COR-L47 (cell line): ENCODE measurements at regions not wholly inside any gene's neighbourhood (a gene's known extent, or its start where the extent isn't known, plus 50 kb on each side); places are given as distances from the start of the nearest gene placed in this dataset.

Source experiments
- DNase-seq: peaks from one replicate; lab custom pipeline; 2025; lab: John Stamatoyannopoulos, UW

DNA sequence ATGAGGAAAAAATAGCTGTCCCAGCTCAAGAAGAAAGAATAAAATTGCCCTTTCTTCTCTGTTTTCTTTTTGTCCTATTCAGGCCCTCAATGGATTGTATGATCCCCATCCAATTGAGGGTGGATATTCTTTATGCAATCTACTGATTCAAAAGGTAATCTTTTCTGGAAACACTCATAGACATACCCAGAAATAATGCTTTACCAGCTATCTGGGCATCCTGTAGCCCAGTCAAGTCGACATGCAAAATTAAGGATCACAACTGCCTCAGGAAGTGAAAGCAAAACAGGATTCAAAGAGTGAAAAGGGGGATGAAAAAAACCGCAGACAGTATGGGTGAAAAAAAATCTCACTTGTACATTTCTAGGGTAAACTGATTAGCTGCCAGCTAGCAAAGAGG, 410.1 kb downstream of the TBC1D32 start:
- no peak for DNase-seq

DNA sequence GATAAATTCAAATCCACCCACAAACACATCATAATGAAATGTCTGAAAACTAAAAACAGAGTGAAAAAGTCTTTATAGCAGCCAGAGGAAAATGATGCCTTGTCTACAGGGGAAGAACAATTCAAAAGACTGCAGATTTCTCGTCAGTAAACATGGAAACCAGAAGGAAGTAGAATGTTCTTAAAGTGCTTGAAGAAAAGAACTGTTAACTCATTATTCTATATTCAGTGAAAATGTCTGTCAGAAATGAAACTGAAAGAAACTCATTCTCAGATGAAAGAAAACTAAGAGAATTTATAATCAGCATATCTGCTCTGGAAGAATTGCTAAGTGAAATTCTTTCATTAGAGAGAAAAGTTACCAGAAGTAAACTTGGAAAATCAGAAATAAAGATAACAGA, 416.1 kb downstream of the TBC1D32 start:
- no peak for DNase-seq

DNA sequence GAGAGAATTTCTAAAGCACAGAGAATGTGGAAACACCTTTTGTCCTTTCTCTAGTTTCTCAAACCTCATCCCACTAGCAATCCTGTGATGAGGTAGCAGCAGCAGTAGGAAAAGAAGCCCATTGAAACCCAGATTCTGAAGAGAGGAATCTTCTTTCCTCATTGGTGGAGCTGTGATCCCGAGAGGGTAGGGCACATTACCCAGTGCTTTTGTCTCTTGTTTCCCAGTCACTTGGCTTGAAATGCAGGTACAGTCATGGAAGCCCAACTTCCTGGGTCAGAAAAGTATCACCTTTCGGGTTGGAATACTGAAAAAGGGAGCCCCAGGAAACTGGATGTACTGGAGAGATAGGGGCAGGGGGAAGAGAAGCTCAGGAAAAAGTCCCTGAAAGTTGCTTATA, 417.4 kb downstream of the TBC1D32 start:
- no peak for DNase-seq

DNA sequence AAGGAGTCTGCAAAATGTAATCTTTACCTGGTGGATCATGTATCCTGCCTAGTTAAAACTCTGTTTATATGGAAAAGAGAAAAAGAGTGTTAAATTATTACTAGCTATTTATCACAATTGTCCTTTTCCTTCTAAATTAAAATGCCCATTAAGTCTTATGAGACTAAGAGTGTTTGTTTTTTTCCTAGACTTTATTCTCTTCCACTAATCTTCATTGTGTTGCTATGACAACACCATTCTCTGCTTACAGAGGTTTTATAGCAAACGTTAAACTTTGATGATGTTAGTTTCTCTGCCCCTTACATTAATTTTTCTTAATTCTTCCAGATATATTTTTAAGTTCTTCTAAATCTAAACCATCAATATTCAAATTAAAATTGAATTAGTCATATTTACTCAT, 420.8 kb downstream of the TBC1D32 start:
- DNase-seq = no peak

DNA sequence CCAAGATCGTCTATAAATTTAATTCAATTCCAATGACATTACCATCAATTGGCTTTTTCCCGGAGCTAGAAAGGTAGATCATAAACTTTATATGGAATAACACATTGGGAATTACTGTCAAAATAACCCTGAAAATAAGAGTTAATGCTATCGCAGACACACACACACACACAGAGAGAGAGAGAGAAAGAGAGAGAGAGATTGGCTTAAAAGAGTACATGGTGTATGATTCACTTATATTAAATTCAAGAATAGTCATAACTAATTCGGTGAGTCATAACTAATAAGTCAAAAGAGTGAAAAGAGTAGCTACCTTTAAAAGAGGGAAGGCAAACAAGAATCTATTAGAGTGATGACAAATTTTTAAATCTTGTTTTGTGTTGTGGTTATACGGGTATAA, 425.5 kb downstream of the TBC1D32 start:
- no peak for DNase-seq

DNA sequence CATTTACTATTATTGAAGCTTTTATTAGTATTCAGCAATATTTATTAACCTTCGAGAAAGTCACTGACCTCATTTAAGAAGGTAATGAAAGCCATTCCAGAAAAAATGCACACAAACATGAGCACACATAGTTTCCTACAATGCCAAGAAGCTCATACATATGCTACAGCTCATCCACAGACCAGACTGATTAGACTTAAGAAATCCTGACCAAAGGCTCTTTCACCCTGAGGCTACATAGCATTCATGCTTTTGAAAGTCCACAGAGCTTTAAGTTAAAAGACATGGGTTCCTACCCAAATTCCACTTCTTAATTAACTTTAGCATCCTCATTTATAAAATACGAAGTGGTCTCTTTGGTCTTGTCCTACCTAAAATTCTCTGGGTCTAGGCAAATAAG, 430.4 kb downstream of the TBC1D32 start:
- no peak for DNase-seq

DNA sequence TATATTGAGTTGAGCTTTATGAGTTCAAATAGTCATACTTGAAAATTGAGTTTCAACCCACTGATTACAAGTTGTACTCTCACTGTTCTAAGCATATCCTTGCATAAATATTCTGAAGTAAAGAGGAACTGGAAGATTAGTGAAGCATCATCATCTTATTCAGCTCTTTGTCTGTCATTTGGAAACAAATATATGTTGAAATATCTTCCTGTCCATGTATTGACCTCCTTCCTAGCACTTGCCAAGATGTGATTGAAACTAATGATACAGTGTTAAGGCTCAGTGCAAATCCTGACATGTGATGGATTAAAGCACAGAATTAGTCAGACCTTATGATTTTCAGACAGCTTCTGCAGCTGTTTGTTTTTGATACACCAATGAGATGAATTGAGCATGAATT, 434.3 kb downstream of the TBC1D32 start:
- DNase-seq = no peak

DNA sequence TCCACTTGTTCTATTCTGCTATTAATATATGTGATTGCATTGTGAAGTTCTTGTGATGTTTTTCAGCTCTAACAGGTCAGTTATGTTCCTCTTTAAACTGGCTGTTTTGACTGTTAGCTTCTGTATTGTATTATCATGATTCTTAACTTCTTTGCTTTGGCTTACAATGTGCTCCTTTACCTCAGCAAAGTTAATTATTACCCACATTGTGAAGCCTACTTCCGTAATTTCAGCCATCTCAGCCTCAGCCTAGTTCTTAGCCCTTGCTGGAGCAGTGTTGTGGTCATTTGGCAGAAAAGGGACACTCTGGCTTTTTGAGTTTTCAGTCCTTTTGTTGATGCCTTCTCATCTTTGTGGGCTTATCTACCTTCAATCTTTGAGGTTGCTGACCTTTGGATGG, 440.2 kb downstream of the TBC1D32 start:
- no peak for DNase-seq

DNA sequence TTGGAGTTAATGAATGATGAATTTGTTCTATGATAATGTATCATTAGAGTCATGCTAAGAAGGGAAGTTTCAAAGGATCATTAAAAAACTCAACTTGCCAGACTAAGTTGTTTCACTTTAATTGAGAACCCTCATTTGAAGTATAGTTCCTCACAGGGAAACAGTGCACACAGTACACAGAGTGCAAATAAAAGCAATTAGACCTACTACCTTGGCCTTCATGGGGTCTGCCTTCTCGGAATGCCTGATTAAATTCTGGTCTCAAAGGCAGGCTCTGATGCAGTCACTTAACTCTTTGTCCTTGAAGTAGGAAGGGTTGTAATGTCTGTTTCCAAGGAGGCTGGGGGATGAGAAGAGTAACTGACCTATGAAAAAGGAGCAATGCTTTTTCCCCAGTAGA, 457.3 kb downstream of the TBC1D32 start:
- DNase-seq = no peak

DNA sequence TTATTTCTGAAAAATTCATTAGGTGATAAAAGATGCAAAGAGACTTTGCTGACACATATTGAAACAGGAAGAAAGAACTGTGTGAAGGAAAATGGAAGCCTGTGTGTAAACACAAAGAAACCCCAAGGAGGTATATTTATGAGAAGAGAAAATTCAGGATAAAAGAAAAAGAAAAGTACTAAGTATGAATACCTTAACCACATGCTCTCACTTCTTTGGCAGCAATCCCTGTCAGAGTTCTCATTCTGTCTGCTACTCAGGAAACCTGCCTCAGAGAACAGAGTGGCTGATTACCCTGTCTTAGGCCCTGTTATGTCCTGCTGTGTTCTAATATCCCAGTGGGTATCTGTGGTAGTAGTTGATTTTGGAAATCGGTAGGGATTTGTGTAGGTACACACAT, 457.9 kb downstream of the TBC1D32 start:
- no peak for DNase-seq

DNA sequence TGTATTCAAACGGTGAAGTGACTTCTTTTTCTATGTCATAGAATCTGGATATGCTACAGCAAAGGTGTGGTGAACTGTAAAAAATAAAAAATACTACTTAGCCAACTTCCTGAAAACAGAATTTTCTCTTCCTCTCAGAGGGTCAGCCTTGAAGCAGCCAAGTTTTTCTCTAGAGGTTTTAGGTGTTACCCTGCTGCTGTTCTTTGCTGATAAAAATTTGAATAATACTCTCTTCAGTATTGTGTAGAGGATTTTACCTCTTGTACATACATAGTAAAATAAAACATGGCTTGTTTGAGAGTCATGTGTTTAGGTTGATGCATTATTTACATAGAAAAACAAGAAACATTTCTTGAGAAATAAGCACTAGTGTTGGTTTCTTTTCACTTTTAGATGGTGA, 458.4 kb downstream of the TBC1D32 start:
- DNase-seq = no peak

DNA sequence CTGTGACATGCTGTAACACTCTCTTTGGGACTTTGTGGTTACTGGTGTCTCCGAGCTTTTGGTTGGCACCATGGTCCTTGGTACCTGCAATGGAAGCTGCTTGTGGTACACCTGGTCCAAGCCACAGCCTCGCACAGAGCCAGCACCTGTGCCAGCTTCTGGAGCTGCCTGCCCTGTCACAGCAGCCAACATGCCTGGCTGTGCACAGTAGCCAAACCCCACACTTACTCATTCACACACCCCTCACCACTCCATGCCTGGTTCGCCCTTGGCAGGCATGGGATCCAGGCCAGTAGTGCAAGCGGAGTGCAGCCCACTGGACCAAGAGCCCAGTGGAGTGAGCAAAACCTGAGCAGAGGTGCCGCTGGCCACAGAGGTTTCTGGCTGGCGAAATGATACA, 459.9 kb downstream of the TBC1D32 start:
- no peak for DNase-seq

DNA sequence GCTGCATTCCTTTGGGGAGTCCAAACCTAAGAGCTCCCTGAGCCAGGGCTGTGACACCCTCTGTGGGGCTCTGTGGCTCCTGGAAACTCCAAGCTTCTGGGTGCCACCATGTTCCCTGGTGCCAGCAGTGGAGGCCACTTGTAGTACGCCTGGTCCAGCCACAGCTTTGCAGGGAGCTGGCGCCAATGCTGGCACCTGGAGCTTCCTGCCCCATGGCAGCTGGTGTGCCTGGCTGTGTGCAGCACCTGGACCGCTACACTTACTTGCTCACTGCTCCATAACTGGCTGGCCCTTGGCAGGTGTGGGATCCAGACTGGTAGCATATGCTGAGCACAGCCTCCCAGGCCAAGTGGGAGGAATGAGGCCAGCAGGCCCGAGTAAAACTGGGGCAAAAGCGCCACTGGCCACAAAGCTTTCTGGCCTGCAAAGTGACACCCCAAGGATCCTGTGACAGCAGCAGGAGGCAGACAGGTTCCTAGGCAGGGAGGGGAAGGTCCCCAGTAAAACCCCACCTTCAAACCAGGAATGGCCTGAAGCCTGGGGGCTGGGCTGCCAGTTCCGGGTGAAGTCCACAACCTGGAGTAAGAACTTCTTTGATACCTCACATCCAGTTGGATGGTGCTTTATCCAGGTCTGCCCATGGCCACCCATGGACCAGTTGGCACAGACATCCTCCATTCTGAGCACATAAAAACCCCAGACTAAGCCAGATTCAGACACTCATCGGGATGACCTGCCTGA, 461.0 kb downstream of the TBC1D32 start:
- no peak for DNase-seq

DNA sequence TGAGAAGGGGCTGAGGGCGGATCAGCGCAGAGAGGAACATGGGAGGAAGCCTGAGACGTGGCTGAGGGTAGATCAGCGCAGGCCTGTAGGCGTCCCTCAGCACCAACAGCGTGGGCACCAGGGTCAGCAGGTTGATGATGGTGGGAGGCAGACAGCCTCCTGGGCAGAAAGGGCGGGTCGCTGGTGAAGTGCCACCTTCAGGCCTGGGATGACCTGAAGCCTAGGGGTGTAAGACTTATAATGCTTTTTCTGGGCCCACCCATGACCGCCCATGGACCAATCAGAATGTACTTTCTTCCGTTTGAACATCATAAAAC, 462.1 kb downstream of the TBC1D32 start:
- no peak for DNase-seq

DNA sequence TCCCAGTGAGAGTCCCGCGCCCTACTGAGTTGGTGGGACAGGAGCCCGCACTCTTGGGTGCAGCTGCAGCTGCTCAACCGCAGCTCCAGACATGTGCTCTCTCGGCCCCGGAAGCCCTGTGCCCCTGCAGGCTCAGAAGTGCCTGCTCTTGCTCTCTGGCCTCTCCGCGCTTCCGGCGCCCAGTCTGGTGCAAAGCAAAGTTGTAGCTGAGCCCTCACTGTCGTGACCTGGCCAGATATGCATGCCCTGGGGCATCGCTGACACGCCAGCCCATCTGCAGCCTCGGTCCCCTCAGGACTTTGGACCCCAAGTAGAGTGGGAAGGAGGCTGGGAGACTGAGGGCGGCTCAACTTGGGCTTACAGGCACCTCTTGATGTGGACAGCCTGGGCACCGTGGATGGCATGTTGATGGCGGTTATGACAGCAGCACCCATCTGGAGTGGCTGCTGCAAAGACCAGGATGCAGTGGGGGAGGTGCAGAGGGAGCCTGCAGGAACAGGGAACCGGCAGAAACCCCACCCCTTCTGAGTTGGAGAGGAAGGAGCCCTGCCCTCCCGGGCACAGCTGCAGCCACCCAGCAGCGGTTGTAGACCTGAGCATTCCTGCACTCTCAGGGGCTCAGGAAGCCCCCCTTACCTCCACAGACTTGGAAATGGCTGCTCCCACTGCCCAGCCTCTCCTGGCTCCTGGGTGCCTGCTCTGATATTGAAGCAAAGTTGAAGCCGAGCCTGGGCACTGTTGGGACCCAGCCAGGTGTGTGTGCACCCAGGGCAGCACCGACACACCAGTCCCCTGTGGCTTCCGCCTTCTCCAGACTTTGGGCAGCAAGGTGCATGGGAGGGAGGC, 462.6 kb downstream of the TBC1D32 start:
- no peak for DNase-seq

DNA sequence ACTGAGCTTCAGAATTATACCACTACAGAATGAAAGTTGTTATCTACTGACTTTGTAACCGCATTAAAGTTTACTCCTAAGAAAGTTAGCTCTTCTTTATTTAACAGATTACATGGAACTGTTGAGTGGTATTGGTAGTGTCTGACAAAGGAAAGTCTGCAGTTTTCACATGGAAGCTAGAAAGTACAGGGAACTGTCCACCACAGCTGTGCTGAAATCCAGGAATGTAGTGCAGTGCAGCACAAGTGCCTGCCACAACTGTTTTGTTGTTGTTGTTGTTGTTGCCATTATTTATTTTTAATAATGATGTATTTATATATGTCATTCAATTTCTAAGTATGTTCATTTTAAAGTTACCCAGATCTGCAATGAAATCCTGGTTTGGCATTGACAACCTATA, 464.9 kb downstream of the TBC1D32 start:
- DNase-seq = no peak

DNA sequence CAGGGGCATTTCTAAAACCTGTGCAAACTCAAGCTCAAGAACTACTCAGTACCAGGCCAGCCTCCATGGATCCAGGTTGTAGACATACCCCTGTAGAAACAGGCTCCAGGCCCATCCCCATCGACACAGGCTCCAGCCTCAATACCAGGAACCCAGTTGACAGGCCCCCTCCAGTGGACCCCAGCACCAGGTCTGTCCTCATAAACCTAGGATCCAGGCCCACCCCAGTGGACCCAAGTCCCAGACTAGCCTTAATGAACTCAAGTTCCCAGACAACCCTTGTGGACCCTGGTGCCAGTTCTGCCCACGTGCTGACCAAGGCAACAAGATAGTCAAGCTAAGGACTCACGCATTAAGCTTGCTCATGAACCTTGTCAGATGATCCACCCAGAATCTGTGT, 476.9 kb downstream of the TBC1D32 start:
- no peak for DNase-seq

DNA sequence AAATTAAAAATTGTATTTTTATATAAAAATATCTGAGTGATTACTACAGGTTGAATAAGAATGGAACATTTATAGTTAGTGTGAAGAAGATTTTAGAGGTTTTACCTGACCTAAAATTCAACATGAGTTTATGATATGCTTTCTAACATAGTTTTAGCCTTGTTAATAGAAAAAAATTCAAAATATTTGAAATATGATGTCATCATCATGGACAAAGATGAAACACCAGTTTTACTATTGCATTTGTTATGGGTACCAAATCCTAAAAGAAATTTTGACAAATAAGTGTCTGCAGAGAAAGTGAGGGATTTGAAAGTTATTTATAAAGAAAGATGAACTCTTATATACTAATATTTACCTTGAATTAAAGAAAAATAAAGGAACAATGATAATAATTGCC, 479.7 kb downstream of the TBC1D32 start:
- DNase-seq = no peak

DNA sequence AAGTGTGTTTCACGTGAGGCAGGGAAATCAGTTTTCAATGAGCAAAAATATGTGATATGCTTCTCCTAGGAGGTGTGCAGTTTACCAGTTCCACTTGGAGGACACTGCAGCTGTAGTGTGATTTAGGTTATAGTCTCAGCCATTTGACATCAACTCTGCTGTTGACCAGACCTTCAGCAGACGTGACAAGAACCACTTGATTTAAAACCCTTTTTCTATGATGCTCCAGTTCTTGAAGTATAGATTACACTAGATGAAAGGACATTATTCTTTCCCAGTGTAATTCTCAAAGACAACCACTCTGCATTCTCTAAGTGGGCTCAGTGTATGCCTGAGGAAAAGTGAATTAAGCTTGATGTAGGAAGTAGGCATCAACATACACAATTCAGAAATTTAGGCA, 480.8 kb downstream of the TBC1D32 start:
- DNase-seq = no peak

DNA sequence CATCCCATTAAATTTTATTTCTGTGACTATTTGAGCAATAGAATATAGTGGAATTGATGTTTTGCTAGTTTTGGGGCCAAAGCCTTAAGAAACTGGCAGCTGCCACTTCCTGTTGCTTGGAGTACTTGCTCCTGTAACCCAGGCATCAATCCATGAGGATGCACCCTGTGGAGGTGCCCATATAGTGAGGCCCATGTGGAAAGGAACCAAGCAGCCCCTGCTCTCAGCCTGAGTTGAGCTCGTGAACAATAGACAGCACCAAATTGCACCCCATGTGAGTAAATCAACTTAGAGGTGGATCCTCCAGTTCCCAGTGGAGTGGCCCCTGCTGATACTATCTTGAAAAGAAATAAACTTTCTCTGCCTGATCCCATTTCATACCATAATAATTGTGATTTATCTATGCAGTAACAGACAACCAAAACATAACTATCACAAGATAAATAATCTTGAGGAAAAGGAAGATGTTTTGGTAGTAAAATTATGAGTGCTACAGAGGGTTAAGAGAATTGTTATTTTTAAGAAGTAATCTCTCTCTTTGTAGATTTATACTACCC, 481.9 kb downstream of the TBC1D32 start:
- DNase-seq = no peak

DNA sequence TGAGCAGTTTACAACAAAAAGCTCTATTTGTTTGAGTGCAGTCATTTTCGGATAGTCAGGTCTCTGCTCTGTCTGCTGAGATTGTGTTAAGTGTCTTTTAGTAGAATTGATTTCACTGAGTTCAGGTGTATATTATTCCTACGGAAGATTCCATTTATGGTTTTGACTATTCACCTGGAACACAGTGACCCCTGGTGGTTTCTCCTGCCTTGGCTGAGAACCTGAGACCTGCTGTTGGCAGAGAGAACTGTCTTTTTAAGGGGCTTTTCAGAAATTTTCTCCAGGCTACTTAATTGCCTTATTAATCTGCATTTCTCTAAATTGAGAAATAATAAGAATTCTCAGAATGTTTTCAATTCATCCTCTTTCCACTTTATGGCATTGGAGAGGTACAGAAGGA, 508.0 kb downstream of the TBC1D32 start:
- peak; percentile 3 for DNase-seq

DNA sequence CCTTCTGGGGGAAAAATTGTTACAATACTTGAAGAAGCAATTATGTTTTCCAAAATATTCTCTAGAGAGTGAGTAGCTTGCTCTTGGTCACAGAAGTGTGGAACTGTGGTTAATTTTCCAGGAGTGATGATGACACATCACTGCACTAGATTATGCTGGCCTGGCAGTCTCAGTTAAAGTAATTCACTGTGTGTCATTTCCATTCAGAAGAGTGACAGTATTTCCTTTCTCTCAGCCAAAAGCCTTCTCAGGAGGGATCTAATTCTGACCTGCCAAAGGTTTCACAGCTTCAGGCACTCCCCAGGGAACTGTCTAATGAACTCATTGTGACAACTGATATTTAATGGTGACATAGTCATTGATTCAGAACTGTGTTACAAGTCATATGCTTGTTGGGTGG, 517.5 kb downstream of the TBC1D32 start:
- no peak for DNase-seq

DNA sequence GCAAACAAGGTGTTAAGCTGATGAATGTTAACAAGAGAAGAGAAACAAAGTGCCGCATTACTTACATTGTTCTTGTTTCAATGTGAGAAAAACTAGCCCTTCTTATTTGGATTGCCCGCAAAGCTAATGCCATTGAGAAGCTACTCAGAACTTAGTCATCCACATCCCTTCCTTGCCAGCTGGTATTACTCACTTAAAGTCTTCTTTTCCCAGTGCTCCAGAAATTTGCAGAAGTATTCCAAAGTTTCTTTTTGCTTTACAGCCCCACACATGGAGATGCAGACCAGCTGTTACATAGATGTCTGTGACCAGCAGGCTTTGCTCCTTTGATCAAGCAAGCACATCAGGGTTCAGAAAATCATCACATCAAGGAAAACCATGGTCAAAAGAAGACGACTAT, 529.0 kb downstream of the TBC1D32 start:
- no peak for DNase-seq

DNA sequence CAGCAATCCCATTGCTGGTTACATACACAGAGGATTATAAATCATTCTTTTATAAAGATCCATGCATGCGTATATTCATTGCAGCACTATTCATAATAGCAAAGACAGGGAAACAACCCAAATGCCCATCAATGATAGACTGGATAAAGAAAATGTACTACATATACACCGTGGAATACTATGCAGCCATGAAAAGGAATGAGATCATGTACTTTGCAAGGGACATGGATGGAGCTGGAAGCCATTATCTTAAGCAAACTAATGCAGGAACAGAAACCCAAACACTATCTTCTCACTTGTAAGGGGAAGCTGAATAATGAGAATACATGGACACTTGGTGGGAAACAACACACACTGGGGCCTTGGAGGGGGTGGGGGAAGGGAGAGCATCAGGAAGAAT, 529.7 kb downstream of the TBC1D32 start:
- no peak for DNase-seq
